Small intestine (tissue), 7 donors: ENCODE measurements at regions not wholly inside any gene's neighbourhood (a gene's known extent, or its start where the extent isn't known, plus 50 kb on each side); places are given as distances from the start of the nearest gene placed in this dataset.

ENCODE experiments used
- DNase-seq, 2 donors: peaks; one replicate each; pipeline versions ENCODE4 v3.0.0 to v3.0.0-alpha.2; 2013
- FAIRE-seq: peaks from 2 replicates; lab custom pipeline; 2012; peaks lifted over from hg19 to GRCh38; lab: Jason Lieb, UNC
- H3K27ac ChIP-seq, 3 donors: one replicate each; pipeline ENCODE4 v1.5.1; 2013; ENCODE audit warnings: low read length in 2 of 3, mild to moderate bottlenecking in 2 of 3, control low read depth in 1 of 3, inconsistent platforms in 1 of 3, low read depth in 1 of 3, moderate library complexity in 1 of 3
- H3K27me3 ChIP-seq, 3 donors: one replicate each; pipeline ENCODE4 v1.6.1; 2013; ENCODE audit warnings: low read length in 3 of 3, inconsistent platforms in 1 of 3; ENCODE audit not compliant: control insufficient read depth in 3 of 3, insufficient read depth in 3 of 3
- H3K36me3 ChIP-seq, 3 donors: one replicate each; pipeline ENCODE4 v1.6.1; 2013; ENCODE audit warnings: low read length in 3 of 3, inconsistent platforms in 1 of 3, low read depth in 1 of 3, mild to moderate bottlenecking in 1 of 3, moderate library complexity in 1 of 3; ENCODE audit not compliant: control insufficient read depth in 3 of 3, insufficient read depth in 2 of 3
- H3K4me1 ChIP-seq, 3 donors: one replicate each; pipeline ENCODE4 v1.6.1; 2013; ENCODE audit warnings: low read length in 2 of 3, inconsistent platforms in 1 of 3, low read depth in 1 of 3, mild to moderate bottlenecking in 1 of 3, moderate library complexity in 1 of 3; ENCODE audit not compliant: control insufficient read depth in 3 of 3, insufficient read depth in 2 of 3
- H3K4me3 ChIP-seq, 3 donors: one replicate each; pipeline ENCODE4 v1.5.1; 2013; ENCODE audit warnings: low read length in 3 of 3, control low read depth in 1 of 3, inconsistent platforms in 1 of 3, low read depth in 1 of 3, mild to moderate bottlenecking in 1 of 3, moderate library complexity in 1 of 3
- H3K9me3 ChIP-seq, 2 donors: one replicate each; pipeline ENCODE4 v1.6.1; 2013; ENCODE audit warnings: low read depth in 1 of 2, low read length in 1 of 2; ENCODE audit not compliant: control insufficient read depth in 2 of 2, insufficient read depth in 1 of 2
- WGBS, 3 donors: extraction: QIAGEN DNeasy Blood & Tissue Kit; methylation state at CpG; one replicate each; pipeline ENCODE4 v1.1.7; 2013; 5-methylcytosine and 5-hydroxymethylcytosine counted together
- donor health status: healthy with polysubstance abuse.
- donor health status: control.
- donor health status: control.
- donor health status: Bipolar disorder and iron deficiency.
- donor health status: healthy.

DNA sequence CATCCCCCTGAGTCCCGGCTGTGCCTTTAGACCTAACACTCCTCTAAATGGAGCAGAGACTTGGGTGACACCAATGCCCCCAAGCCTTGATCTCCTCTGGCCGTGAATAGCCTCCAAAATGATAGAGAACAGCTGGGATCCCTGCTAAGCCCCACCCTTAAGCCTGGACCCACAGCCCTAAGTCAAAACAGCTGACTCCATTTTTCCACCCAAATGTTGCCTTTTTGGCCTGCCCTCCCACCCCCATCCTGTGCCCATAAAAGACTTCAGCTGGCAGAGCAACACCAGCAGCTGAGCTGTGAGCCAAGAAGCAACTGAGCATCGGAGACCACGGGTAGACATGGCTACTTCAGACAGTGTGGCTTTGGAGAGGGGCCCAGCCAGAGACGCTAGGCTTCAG lies 420.8 kb downstream of the NPHP4 start:
- FAIRE-seq (no peak), DNase-seq (no peak)
- 77 to 91% (median 83%) methylated on average over 5 of the region's 5 CpGs for WGBS, 3 donors
- H3K4me1 ChIP-seq, result no peaks in the 10 kb centered on the region
- H3K27me3 ChIP-seq, result no peaks in the 10 kb centered on the region
- H3K4me3 ChIP-seq, result no peak overlapping the region
- H3K9me3 ChIP-seq, result no peaks in the 10 kb centered on the region
- no peak overlapping the region for H3K27ac ChIP-seq
- no peaks in the 10 kb centered on the region for H3K36me3 ChIP-seq

GRCh38 chr1:5570931-5571330 lies 421.3 kb downstream of the NPHP4 start:
- 7 to 21% (median 21%) methylated on average over 2 of the region's 2 CpGs for WGBS, 3 donors
- Histone ChIP-seq H3K4me1 (no peaks in the 10 kb centered on the region), H3K4me3 (no peak overlapping the region), H3K9me3 (no peaks in the 10 kb centered on the region), H3K27ac (no peak overlapping the region), H3K36me3 (no peaks in the 10 kb centered on the region), H3K27me3 (no peaks in the 10 kb centered on the region)
- DNase-seq, result no peak
- no peak for FAIRE-seq

- H3K4me1 ChIP-seq, result no peaks in the 10 kb centered on the region
- H3K27me3 ChIP-seq, result peaks cover 0 to 4% (median 0%) of the 10 kb centered on the region in 3 donors
- no peaks in the 10 kb centered on the region for H3K9me3 ChIP-seq
- 63 to 79% (median 71%) methylated on average over 6 of the region's 6 CpGs for WGBS, 3 donors
- no peak overlapping the region for H3K27ac ChIP-seq
- no peak for FAIRE-seq
- H3K36me3 ChIP-seq, result no peaks in the 10 kb centered on the region
- no peak overlapping the region for H3K4me3 ChIP-seq
- DNase-seq, result no peak
These were observed 423.9 kb downstream of the NPHP4 start for GRCh38 chr1:5568321-5568720.

GRCh38 chr1:5567839-5568238 lies 424.4 kb downstream of the NPHP4 start:
- no peak overlapping the region for H3K4me3 ChIP-seq
- no peaks in the 10 kb centered on the region for H3K4me1 ChIP-seq
- no peak for FAIRE-seq
- 58 to 79% (median 76%) methylated on average over 3 of the region's 3 CpGs for WGBS, 3 donors
- H3K27me3 ChIP-seq, result peaks cover 0 to 4% (median 0%) of the 10 kb centered on the region in 3 donors
- DNase-seq, result no peak
- H3K27ac ChIP-seq, result no peak overlapping the region
- H3K36me3 ChIP-seq, result no peaks in the 10 kb centered on the region
- no peaks in the 10 kb centered on the region for H3K9me3 ChIP-seq

DNA sequence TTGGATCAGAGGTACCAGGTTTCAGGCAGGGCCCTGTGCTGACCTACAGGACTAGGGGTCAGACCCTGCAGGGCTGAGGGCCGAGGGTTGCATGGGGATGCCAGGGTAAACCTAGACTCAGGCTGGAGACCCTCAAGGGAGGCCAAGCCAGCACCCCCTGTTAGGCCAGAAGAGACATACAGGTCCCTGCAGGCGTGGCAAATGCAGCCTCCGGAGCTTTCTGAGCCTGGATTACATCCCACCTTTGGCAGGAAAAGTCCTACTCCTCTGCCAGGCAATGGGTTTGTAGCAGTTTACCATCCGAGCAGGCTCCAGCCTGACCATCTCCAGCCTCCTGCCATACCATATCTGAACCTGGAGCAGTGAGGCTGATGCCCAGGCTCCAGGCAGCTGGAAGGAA lies 425.3 kb downstream of the NPHP4 start:
- no peak overlapping the region for H3K27ac ChIP-seq
- H3K4me1 ChIP-seq, result no peaks in the 10 kb centered on the region
- no peaks in the 10 kb centered on the region for H3K36me3 ChIP-seq
- H3K9me3 ChIP-seq, result no peaks in the 10 kb centered on the region
- no peak for FAIRE-seq
- DNase-seq, result no peak
- H3K4me3 ChIP-seq, result no peak overlapping the region
- H3K27me3 ChIP-seq, result peaks cover 0 to 4% (median 0%) of the 10 kb centered on the region in 3 donors
- 33 to 57% (median 46%) methylated on average over 4 of the region's 4 CpGs for WGBS, 3 donors

DNA sequence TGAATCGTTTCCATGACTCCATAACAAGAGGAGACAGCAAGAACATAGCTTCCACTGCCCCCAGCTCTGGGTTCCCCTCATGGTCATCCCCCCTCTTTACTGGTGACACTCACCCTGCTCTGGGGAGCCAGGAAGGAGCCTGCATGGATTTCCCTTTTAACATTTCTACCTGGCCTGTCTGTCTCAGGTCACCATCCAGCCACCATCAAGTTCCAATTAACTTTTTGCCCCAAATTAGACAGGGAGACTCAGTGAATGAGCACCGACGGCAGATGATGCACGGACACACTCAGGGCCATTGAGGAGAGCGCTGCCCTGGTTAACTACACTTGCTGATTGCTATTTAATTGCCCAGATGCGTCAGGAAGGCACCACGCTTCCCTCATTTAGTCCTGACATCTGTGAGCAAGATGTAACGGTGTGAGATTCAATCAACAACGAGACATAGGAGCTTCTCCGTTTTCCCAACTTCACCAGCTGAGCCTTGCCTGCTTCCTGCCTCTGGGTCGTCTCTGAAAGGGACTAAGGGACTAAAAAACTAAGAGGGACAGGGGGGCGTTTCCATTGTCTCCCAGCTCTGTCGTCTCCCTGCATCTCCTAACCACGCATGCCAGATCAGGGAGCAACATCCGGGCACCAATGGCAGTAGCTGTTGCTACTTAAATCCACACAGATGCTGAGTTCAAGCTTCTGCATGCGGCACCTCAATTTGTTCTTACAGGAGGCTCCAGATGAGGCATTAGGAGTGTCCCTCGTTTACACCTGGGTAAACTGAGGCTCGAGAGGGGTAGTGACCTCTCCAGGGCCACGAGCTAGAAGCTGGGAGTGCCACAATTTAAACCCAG lies 426.7 kb downstream of the NPHP4 start:
- Histone ChIP-seq H3K36me3 (no peaks in the 10 kb centered on the region), H3K9me3 (no peaks in the 10 kb centered on the region), H3K4me1 (no peaks in the 10 kb centered on the region), H3K4me3 (no peak overlapping the region), H3K27ac (no peak overlapping the region), H3K27me3 (peaks cover 0 to 4% (median 0%) of the 10 kb centered on the region in 3 donors)
- FAIRE-seq, result no peak
- no peak for DNase-seq
- WGBS, 3 donors, result 52 to 70% (median 64%) methylated on average over 19 of the region's 19 CpGs

DNA sequence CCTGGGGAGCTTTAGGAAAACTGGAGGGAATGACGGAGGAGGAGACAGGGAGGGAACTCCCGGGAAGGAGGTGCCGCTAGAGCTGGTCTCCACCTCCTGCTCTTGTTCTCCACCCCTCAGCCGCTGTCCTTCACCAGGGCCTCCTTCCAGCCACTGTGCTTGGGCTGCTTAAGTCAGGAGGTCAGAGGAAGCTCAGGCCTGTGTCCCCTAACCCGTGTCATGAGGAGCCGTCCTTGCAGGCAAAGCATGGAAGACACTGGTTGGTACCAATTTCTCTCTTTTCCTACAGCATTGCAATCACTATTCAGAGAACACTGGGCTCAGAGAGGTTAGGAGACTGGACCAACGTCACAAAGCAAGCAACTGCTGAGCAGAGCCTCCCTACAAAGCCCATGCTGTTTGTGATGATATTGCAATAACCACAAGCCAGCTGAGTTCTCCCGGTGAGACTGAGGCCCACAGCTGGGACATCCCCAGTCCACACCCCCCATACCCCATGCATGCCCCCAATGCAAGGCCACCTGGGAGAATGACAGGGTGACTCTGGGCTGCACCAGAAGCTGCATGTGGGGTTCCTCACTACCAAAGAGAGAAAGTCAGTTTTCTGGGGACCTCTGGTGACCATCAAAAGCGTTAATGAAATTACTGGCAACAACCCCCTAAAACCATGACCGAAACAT lies 427.5 kb downstream of the NPHP4 start:
- Histone ChIP-seq H3K4me1 (no peaks in the 10 kb centered on the region), H3K9me3 (no peaks in the 10 kb centered on the region), H3K27me3 (peaks cover 0 to 4% (median 0%) of the 10 kb centered on the region in 3 donors), H3K36me3 (no peaks in the 10 kb centered on the region), H3K27ac (no peak overlapping the region), H3K4me3 (no peak overlapping the region)
- 75 to 84% (median 77%) methylated on average over 10 of the region's 10 CpGs for WGBS, 3 donors
- FAIRE-seq (no peak), DNase-seq (no peak)

DNA sequence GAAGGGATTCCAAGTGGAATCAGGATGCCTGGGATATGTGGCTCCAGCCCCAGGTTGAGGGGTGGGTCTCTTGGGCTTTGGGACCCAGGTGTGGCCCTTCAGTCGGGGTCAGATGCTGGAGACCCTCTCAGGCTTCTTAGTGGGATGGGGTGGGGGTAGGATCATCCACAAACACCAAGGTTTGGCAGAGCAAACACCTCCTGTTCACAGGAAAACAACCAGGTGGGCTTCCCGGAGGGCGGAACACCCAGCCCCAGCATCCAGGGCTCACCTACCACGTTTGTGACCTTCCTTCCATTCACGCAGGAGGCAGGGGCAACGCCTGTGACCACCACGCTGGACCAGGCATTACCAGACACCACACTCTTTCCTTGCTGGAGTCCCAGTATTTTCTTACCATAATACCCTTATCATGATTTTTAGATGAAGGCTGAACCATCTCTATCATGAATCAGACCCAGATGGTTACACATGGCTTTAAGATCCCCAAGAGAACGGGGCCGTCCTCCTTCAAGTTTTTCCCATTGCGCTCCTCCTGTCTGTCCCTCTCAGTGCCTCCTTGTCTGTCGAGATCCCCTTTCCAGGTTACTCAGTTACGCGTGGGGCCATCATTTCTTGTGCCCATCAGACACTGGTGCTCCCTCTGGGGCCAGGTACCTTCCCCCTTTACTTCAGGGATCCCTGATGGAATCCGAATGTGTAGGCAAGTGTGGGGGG lies 428.2 kb downstream of the NPHP4 start:
- Histone ChIP-seq H3K4me3 (no peak overlapping the region), H3K9me3 (no peaks in the 10 kb centered on the region), H3K4me1 (no peaks in the 10 kb centered on the region), H3K27me3 (peaks cover 0 to 4% (median 0%) of the 10 kb centered on the region in 3 donors), H3K36me3 (no peaks in the 10 kb centered on the region), H3K27ac (no peak overlapping the region)
- WGBS, 3 donors, result 73 to 82% (median 73%) methylated on average over 14 of the region's 14 CpGs
- FAIRE-seq, result no peak
- DNase-seq, result no peak
